Activated T-helper 1 cell treated with anti-CD3 and anti-CD28 coated beads, Interleukin-12 subunit alpha, Interleukin-12 subunit beta, Interleukin-2, Interleukin-4 antibody, amounts not matched to agents 30 ng/mL and 10 ng/mL and 1 ng/mL, durations not matched to agents 14 hours and 24 hours and 36 hours (primary cell): ENCODE measurements at regions not wholly inside any gene's neighbourhood (a gene's known extent, or its start where the extent isn't known, plus 50 kb on each side); places are given as distances from the start of the nearest gene placed in this dataset.
"Not testable (repeated sequence)": the region's sequence is repeated elsewhere in the genome, so short reads cannot be mapped to it uniquely, and the experiment has no call there.

Source experiments
- DNase-seq: peaks from one replicate; pipeline ENCODE4 v3.0.0; 2021; ENCODE audit warnings: low spot score
- H3K27ac Mint-ChIP-seq: one replicate; pipeline ENCODE4 v1.8.0; 2021; ENCODE audit warnings: mild to moderate bottlenecking, mixed read lengths
- H3K27me3 Mint-ChIP-seq: one replicate; pipeline ENCODE4 v1.8.0; 2022; ENCODE audit warnings: mild to moderate bottlenecking, moderate library complexity, mixed read lengths; ENCODE audit not compliant: insufficient read depth
- H3K36me3 Mint-ChIP-seq: one replicate; pipeline ENCODE4 v1.8.0; 2021; ENCODE audit warnings: low read depth, mixed read lengths
- H3K4me1 Mint-ChIP-seq: one replicate; pipeline ENCODE4 v1.8.0; 2021; ENCODE audit warnings: low read depth, mixed read lengths
- H3K4me3 Mint-ChIP-seq: one replicate; pipeline ENCODE4 v1.8.0; 2021; ENCODE audit warnings: mild to moderate bottlenecking, moderate library complexity, mixed read lengths
- H3K9me3 Mint-ChIP-seq: one replicate; pipeline ENCODE4 v1.8.0; 2021; ENCODE audit warnings: mixed read lengths
- intact Hi-C: fragments of 100-400 bp; cut with micrococcal nuclease; formaldehyde crosslinking; loops from one replicate; pipeline ENCODE4 v1.15.1; 2024

GRCh38 chr2:242011991-242012764, 142.6 kb downstream of the RTP5 start:
- H3K4me3 Mint-ChIP-seq: no peak overlapping the region
- no peak overlapping the region for H3K27ac Mint-ChIP-seq
- DNase-seq: no peak
- no peaks in the 10 kb centered on the region for H3K36me3 Mint-ChIP-seq
- intact Hi-C loops: loop anchor here (2.0 kb wide), 2 partner anchors 19 to 75 kb away; no protein-coding TSS in a partner anchor
- H3K4me1 Mint-ChIP-seq: peaks cover 9% of the 10 kb centered on the region
- H3K9me3 Mint-ChIP-seq: no peaks in the 10 kb centered on the region
- H3K27me3 Mint-ChIP-seq: peaks cover 1% of the 10 kb centered on the region

GRCh38 chr2:242012956-242013764, 143.6 kb downstream of the RTP5 start:
- H3K4me3 Mint-ChIP-seq: no peak overlapping the region
- H3K4me1 Mint-ChIP-seq: peaks cover 9% of the 10 kb centered on the region
- intact Hi-C loops: no loop called here
- DNase-seq: no peak
- H3K27ac Mint-ChIP-seq: no peak overlapping the region
- H3K36me3 Mint-ChIP-seq: no peaks in the 10 kb centered on the region
- H3K27me3 Mint-ChIP-seq: peaks cover 1% of the 10 kb centered on the region
- H3K9me3 Mint-ChIP-seq: no peaks in the 10 kb centered on the region

GRCh38 chr2:242013771-242014170, 144.2 kb downstream of the RTP5 start:
- Mint-ChIP-seq H3K27me3 (peaks cover 1% of the 10 kb centered on the region), H3K9me3 (no peaks in the 10 kb centered on the region), H3K4me1 (peaks cover 9% of the 10 kb centered on the region), H3K4me3 (no peak overlapping the region), H3K27ac (no peak overlapping the region), H3K36me3 (no peaks in the 10 kb centered on the region)
- intact Hi-C loops: no loop called here
- DNase-seq: no peak

GRCh38 chr2:242015108-242016065, 145.9 kb downstream of the RTP5 start:
- Mint-ChIP-seq H3K36me3 (no peaks in the 10 kb centered on the region), H3K4me3 (no peak overlapping the region), H3K27ac (no peak overlapping the region), H3K27me3 (peaks cover 3% of the 10 kb centered on the region), H3K9me3 (no peaks in the 10 kb centered on the region), H3K4me1 (peaks cover 9% of the 10 kb centered on the region)
- intact Hi-C loops: no loop called here
- DNase-seq: no peak

GRCh38 chr2:242017086-242017485, 147.6 kb downstream of the RTP5 start:
- Mint-ChIP-seq H3K9me3 (no peaks in the 10 kb centered on the region), H3K36me3 (no peaks in the 10 kb centered on the region), H3K4me3 (no peak overlapping the region), H3K27ac (no peak overlapping the region), H3K27me3 (peaks cover 6% of the 10 kb centered on the region), H3K4me1 (no peaks in the 10 kb centered on the region)
- intact Hi-C loops: no loop called here
- DNase-seq: no peak

GRCh38 chr2:242018416-242018815, 148.9 kb downstream of the RTP5 start:
- intact Hi-C loops, H3K4me3 Mint-ChIP-seq, H3K4me1 Mint-ChIP-seq: not testable (repeated sequence)

GRCh38 chr2:242019344-242019743, 149.8 kb downstream of the RTP5 start:
- intact Hi-C loops: no loop called here
- peaks cover 6% of the 10 kb centered on the region for H3K27me3 Mint-ChIP-seq
- H3K36me3 Mint-ChIP-seq: no peaks in the 10 kb centered on the region
- no peak for DNase-seq
- H3K4me3 Mint-ChIP-seq: no peak overlapping the region
- H3K27ac Mint-ChIP-seq: no peak overlapping the region
- no peaks in the 10 kb centered on the region for H3K4me1 Mint-ChIP-seq
- H3K9me3 Mint-ChIP-seq: no peaks in the 10 kb centered on the region

More at GRCh38 chr2:242018416-242018815, 148.9 kb downstream of the RTP5 start:
- not testable (repeated sequence) for H3K27ac Mint-ChIP-seq, DNase-seq, H3K9me3 Mint-ChIP-seq, H3K36me3 Mint-ChIP-seq, H3K27me3 Mint-ChIP-seq

- H3K27me3 Mint-ChIP-seq: peaks cover 14% of the 10 kb centered on the region
- H3K9me3 Mint-ChIP-seq: no peaks in the 10 kb centered on the region
- DNase-seq: no peak
- H3K27ac Mint-ChIP-seq: no peak overlapping the region
- no peaks in the 10 kb centered on the region for H3K4me1 Mint-ChIP-seq
- intact Hi-C loops: no loop called here
- no peaks in the 10 kb centered on the region for H3K36me3 Mint-ChIP-seq
- H3K4me3 Mint-ChIP-seq: no peak overlapping the region
Measured at GRCh38 chr2:242020196-242021004, 150.9 kb downstream of the RTP5 start.

- no peak overlapping the region for H3K27ac Mint-ChIP-seq
- intact Hi-C loops: no loop called here
- no peak overlapping the region for H3K4me3 Mint-ChIP-seq
- H3K36me3 Mint-ChIP-seq: no peaks in the 10 kb centered on the region
- no peak for DNase-seq
- no peaks in the 10 kb centered on the region for H3K9me3 Mint-ChIP-seq
- H3K4me1 Mint-ChIP-seq: no peaks in the 10 kb centered on the region
- H3K27me3 Mint-ChIP-seq: peaks cover 14% of the 10 kb centered on the region
Measured at GRCh38 chr2:242022550-242023290, 153.2 kb downstream of the RTP5 start.

- H3K36me3 Mint-ChIP-seq: no peaks in the 10 kb centered on the region
- peaks cover 25% of the 10 kb centered on the region for H3K27me3 Mint-ChIP-seq
- no peak overlapping the region for H3K27ac Mint-ChIP-seq
- H3K9me3 Mint-ChIP-seq: no peaks in the 10 kb centered on the region
- no peak overlapping the region for H3K4me3 Mint-ChIP-seq
- DNase-seq: no peak
- intact Hi-C loops: no loop called here
- no peaks in the 10 kb centered on the region for H3K4me1 Mint-ChIP-seq
Measured at GRCh38 chr2:242024751-242025355, 155.3 kb downstream of the RTP5 start.

GRCh38 chr2:242027676-242028450, 158.3 kb downstream of the RTP5 start:
- Mint-ChIP-seq H3K4me3 (no peak overlapping the region), H3K9me3 (no peaks in the 10 kb centered on the region), H3K36me3 (peaks cover 1% of the 10 kb centered on the region), H3K27ac (no peak overlapping the region), H3K27me3 (peaks cover 33% of the 10 kb centered on the region), H3K4me1 (peaks cover 16% of the 10 kb centered on the region)
- intact Hi-C loops: no loop called here
- no peak for DNase-seq
